Naive thymus-derived CD8-positive, alpha-beta T cell (primary cell): ENCODE measurements at regions not wholly inside any gene's neighbourhood (a gene's known extent, or its start where the extent isn't known, plus 50 kb on each side); places are given as distances from the start of the nearest gene placed in this dataset.

Experiments used
- ATAC-seq, 2 donors: fragments of 150-1000 bp; cut with Tn5 transposase in 1 of 2; sonication (Bioruptor Pico), chemical (Tn5 transposase) in 1 of 2; 1 replicate in 1 of 2; 2 replicates in 1 of 2; pipeline ENCODE4 v1.10.0; 2021; ENCODE audit warnings: mild to moderate bottlenecking in 2 of 2, moderate library complexity in 2 of 2
- POLR2A ChIA-PET: fragments of 350-600 bp; sonication (Branson Sonifier 250); formaldehyde crosslinking; loops from one replicate; lab custom pipeline; 2021; ENCODE audit warnings: antibody characterized with exemption; lab: Charles Lee
- DNase-seq, 10 donors: peaks; one replicate each; pipeline versions ENCODE4 v3.0.0 to v3.0.0-alpha.2; 2020 to 2022
- H3K27ac Mint-ChIP-seq, 10 donors: one replicate each; pipeline ENCODE4 v1.8.0; 2020 to 2022; ENCODE audit warnings: mild to moderate bottlenecking in 10 of 10, mixed read lengths in 10 of 10, moderate library complexity in 4 of 10, inconsistent platforms in 1 of 10
- H3K27me3 Mint-ChIP-seq, 5 donors: one replicate each; pipeline ENCODE4 v1.8.0; 2021 to 2022; ENCODE audit warnings: mixed read lengths in 5 of 5
- H3K36me3 Mint-ChIP-seq, 3 donors: one replicate each; pipeline ENCODE4 v1.8.0; 2020 to 2022; ENCODE audit warnings: mixed read lengths in 3 of 3, mild to moderate bottlenecking in 2 of 3, inconsistent platforms in 1 of 3
- H3K4me1 Mint-ChIP-seq, 4 donors: one replicate each; pipeline ENCODE4 v1.8.0; 2021 to 2022; ENCODE audit warnings: mixed read lengths in 4 of 4
- H3K4me3 Mint-ChIP-seq, 10 donors: one replicate each; pipeline ENCODE4 v1.8.0; 2020 to 2022; ENCODE audit warnings: mild to moderate bottlenecking in 10 of 10, mixed read lengths in 10 of 10, moderate library complexity in 6 of 10, inconsistent platforms in 1 of 10
- H3K9me3 Mint-ChIP-seq, 9 donors: one replicate each; pipeline ENCODE4 v1.8.0; 2020 to 2022; ENCODE audit warnings: mixed read lengths in 9 of 9, mild to moderate bottlenecking in 3 of 9, inconsistent platforms in 1 of 9, moderate library complexity in 1 of 9

GRCh38 chr15:38726187-38726586, 161.6 kb upstream of the RASGRP1 start:
- Mint-ChIP-seq H3K9me3 (no peaks in the 10 kb centered on the region), H3K4me3 (no peak overlapping the region), H3K36me3 (no peaks in the 10 kb centered on the region), H3K4me1 (no peaks in the 10 kb centered on the region), H3K27ac (no peak overlapping the region), H3K27me3 (peaks cover 0 to 6% (median 3%) of the 10 kb centered on the region in 5 donors)
- POLR2A ChIA-PET: no interaction called here
- ATAC-seq: no peak
- DNase-seq: no peak

GRCh38 chr15:38733331-38733730, 168.7 kb upstream of the RASGRP1 start:
- DNase-seq: no peak
- Mint-ChIP-seq H3K4me3 (no peak overlapping the region), H3K36me3 (peaks cover 0 to 8% (median 0%) of the 10 kb centered on the region in 3 donors), H3K4me1 (no peaks in the 10 kb centered on the region), H3K9me3 (peaks cover 0 to 17% (median 4%) of the 10 kb centered on the region in 9 donors), H3K27ac (no peak overlapping the region), H3K27me3 (peaks cover 10 to 18% (median 12%) of the 10 kb centered on the region in 5 donors)
- ATAC-seq: no peak
- POLR2A ChIA-PET: no interaction called here

- H3K9me3 Mint-ChIP-seq: no peaks in the 10 kb centered on the region
- DNase-seq (no peak), ATAC-seq (no peak)
- H3K27ac Mint-ChIP-seq: no peak overlapping the region
- H3K36me3 Mint-ChIP-seq: no peaks in the 10 kb centered on the region
- no peak overlapping the region for H3K4me3 Mint-ChIP-seq
- peaks cover 0 to 3% (median 0%) of the 10 kb centered on the region in 4 donors for H3K4me1 Mint-ChIP-seq
- H3K27me3 Mint-ChIP-seq: peaks cover 7 to 35% (median 14%) of the 10 kb centered on the region in 5 donors
- POLR2A ChIA-PET: no interaction called here
These were observed 175.6 kb upstream of the RASGRP1 start for GRCh38 chr15:38740206-38740605.

GRCh38 chr15:38743147-38743546, 178.5 kb upstream of the RASGRP1 start:
- POLR2A ChIA-PET: no interaction called here
- ATAC-seq: no peak
- no peak overlapping the region for H3K4me3 Mint-ChIP-seq
- H3K27me3 Mint-ChIP-seq: peaks cover 2 to 20% (median 7%) of the 10 kb centered on the region in 5 donors
- H3K36me3 Mint-ChIP-seq: no peaks in the 10 kb centered on the region
- H3K4me1 Mint-ChIP-seq: peaks cover 0 to 3% (median 0%) of the 10 kb centered on the region in 4 donors
- no peaks in the 10 kb centered on the region for H3K9me3 Mint-ChIP-seq
- no peak overlapping the region for H3K27ac Mint-ChIP-seq
- no peak for DNase-seq

- H3K4me1 Mint-ChIP-seq: peaks cover 0 to 3% (median 0%) of the 10 kb centered on the region in 4 donors
- DNase-seq (no peak), ATAC-seq (no peak)
- no peak overlapping the region for H3K27ac Mint-ChIP-seq
- peaks cover 3 to 18% (median 10%) of the 10 kb centered on the region in 5 donors for H3K27me3 Mint-ChIP-seq
- no peak overlapping the region for H3K4me3 Mint-ChIP-seq
- H3K36me3 Mint-ChIP-seq: no peaks in the 10 kb centered on the region
- H3K9me3 Mint-ChIP-seq: no peaks in the 10 kb centered on the region
- POLR2A ChIA-PET: no interaction called here
These were observed 180.5 kb upstream of the RASGRP1 start for GRCh38 chr15:38745126-38745525.

- H3K4me1 Mint-ChIP-seq: peaks cover 0 to 3% (median 0%) of the 10 kb centered on the region in 4 donors
- H3K27me3 Mint-ChIP-seq: peaks cover 3 to 22% (median 10%) of the 10 kb centered on the region in 5 donors
- H3K36me3 Mint-ChIP-seq: no peaks in the 10 kb centered on the region
- ATAC-seq (no peak), DNase-seq (no peak)
- no peak overlapping the region for H3K27ac Mint-ChIP-seq
- H3K4me3 Mint-ChIP-seq: no peak overlapping the region
- no peaks in the 10 kb centered on the region for H3K9me3 Mint-ChIP-seq
- POLR2A ChIA-PET: no interaction called here
These were observed 181.0 kb upstream of the RASGRP1 start for GRCh38 chr15:38745626-38746025.

GRCh38 chr15:38746211-38746610, 181.6 kb upstream of the RASGRP1 start:
- ATAC-seq: no peak
- Mint-ChIP-seq H3K9me3 (no peaks in the 10 kb centered on the region), H3K27ac (no peak overlapping the region), H3K27me3 (peaks cover 5 to 28% (median 10%) of the 10 kb centered on the region in 5 donors), H3K4me1 (peaks cover 0 to 3% (median 0%) of the 10 kb centered on the region in 4 donors), H3K4me3 (no peak overlapping the region), H3K36me3 (no peaks in the 10 kb centered on the region)
- POLR2A ChIA-PET: no interaction called here
- no peak for DNase-seq

GRCh38 chr15:38748710-38749109, 184.1 kb upstream of the RASGRP1 start:
- no peaks in the 10 kb centered on the region for H3K9me3 Mint-ChIP-seq
- peaks cover 5 to 48% (median 21%) of the 10 kb centered on the region in 5 donors for H3K27me3 Mint-ChIP-seq
- ATAC-seq: no peak
- no peaks in the 10 kb centered on the region for H3K36me3 Mint-ChIP-seq
- H3K4me1 Mint-ChIP-seq: no peaks in the 10 kb centered on the region
- POLR2A ChIA-PET: no interaction called here
- no peak overlapping the region for H3K27ac Mint-ChIP-seq
- DNase-seq: no peak
- no peak overlapping the region for H3K4me3 Mint-ChIP-seq

- H3K27me3 Mint-ChIP-seq: peaks cover 17 to 69% (median 34%) of the 10 kb centered on the region in 5 donors
- H3K36me3 Mint-ChIP-seq: no peaks in the 10 kb centered on the region
- no peaks in the 10 kb centered on the region for H3K9me3 Mint-ChIP-seq
- DNase-seq (no peak), ATAC-seq (no peak)
- H3K4me1 Mint-ChIP-seq: no peaks in the 10 kb centered on the region
- no peak overlapping the region for H3K27ac Mint-ChIP-seq
- POLR2A ChIA-PET: no interaction called here
- no peak overlapping the region for H3K4me3 Mint-ChIP-seq
These were observed 186.2 kb upstream of the RASGRP1 start for GRCh38 chr15:38750786-38751185.

GRCh38 chr15:38755718-38756117, 191.1 kb upstream of the RASGRP1 start:
- DNase-seq: no peak
- H3K36me3 Mint-ChIP-seq: no peaks in the 10 kb centered on the region
- no peak overlapping the region for H3K4me3 Mint-ChIP-seq
- no peaks in the 10 kb centered on the region for H3K9me3 Mint-ChIP-seq
- peak overlapping the region in 1 of 10 donors; percentile 50 for H3K27ac Mint-ChIP-seq
- H3K4me1 Mint-ChIP-seq: no peaks in the 10 kb centered on the region
- POLR2A ChIA-PET: no interaction called here
- H3K27me3 Mint-ChIP-seq: peaks cover 24 to 65% (median 38%) of the 10 kb centered on the region in 5 donors
- no peak for ATAC-seq

GRCh38 chr15:38756441-38756840, 191.8 kb upstream of the RASGRP1 start:
- no peak overlapping the region for H3K27ac Mint-ChIP-seq
- H3K4me1 Mint-ChIP-seq: no peaks in the 10 kb centered on the region
- H3K9me3 Mint-ChIP-seq: no peaks in the 10 kb centered on the region
- DNase-seq (no peak), ATAC-seq (no peak)
- H3K36me3 Mint-ChIP-seq: no peaks in the 10 kb centered on the region
- no peak overlapping the region for H3K4me3 Mint-ChIP-seq
- POLR2A ChIA-PET: no interaction called here
- peaks cover 21 to 58% (median 35%) of the 10 kb centered on the region in 5 donors for H3K27me3 Mint-ChIP-seq

- no peak overlapping the region for H3K27ac Mint-ChIP-seq
- H3K4me3 Mint-ChIP-seq: no peak overlapping the region
- no peak for ATAC-seq
- H3K9me3 Mint-ChIP-seq: no peaks in the 10 kb centered on the region
- H3K4me1 Mint-ChIP-seq: no peaks in the 10 kb centered on the region
- H3K27me3 Mint-ChIP-seq: peaks cover 22 to 44% (median 34%) of the 10 kb centered on the region in 5 donors
- no peak for DNase-seq
- H3K36me3 Mint-ChIP-seq: no peaks in the 10 kb centered on the region
- POLR2A ChIA-PET: no interaction called here
These were observed 193.4 kb upstream of the RASGRP1 start for GRCh38 chr15:38758043-38758442.

GRCh38 chr15:38761681-38762080, 197.1 kb upstream of the RASGRP1 start:
- ATAC-seq: no peak
- no peak overlapping the region for H3K27ac Mint-ChIP-seq
- no peak for DNase-seq
- POLR2A ChIA-PET: no interaction called here
- H3K4me3 Mint-ChIP-seq: no peak overlapping the region
- no peaks in the 10 kb centered on the region for H3K9me3 Mint-ChIP-seq
- H3K36me3 Mint-ChIP-seq: no peaks in the 10 kb centered on the region
- H3K4me1 Mint-ChIP-seq: no peaks in the 10 kb centered on the region
- H3K27me3 Mint-ChIP-seq: peaks cover 8 to 14% (median 11%) of the 10 kb centered on the region in 5 donors

- ATAC-seq (no peak), DNase-seq (no peak)
- Mint-ChIP-seq H3K27me3 (peaks cover 6 to 27% (median 11%) of the 10 kb centered on the region in 5 donors), H3K27ac (no peak overlapping the region), H3K36me3 (no peaks in the 10 kb centered on the region), H3K9me3 (peaks cover 0 to 4% (median 0%) of the 10 kb centered on the region in 9 donors), H3K4me1 (no peaks in the 10 kb centered on the region), H3K4me3 (no peak overlapping the region)
- POLR2A ChIA-PET: no interaction called here
These were observed 204.4 kb upstream of the RASGRP1 start for GRCh38 chr15:38768970-38769369.
